Spleen (tissue), 11 donors: ENCODE measurements at regions not wholly inside any gene's neighbourhood (a gene's known extent, or its start where the extent isn't known, plus 50 kb on each side); places are given as distances from the start of the nearest gene placed in this dataset.

Experiments
- DNase-seq: peaks from one replicate; pipeline ENCODE4 v3.0.0-alpha.2; 2020
- H3K27ac ChIP-seq, 8 donors: fragments of 200-600 bp; sonication (generic) in 7 of 8; 1 replicate in 4 of 8; 2 replicates in 4 of 8; pipeline versions ENCODE4 v1.5.0 to v1.8.0; 2016 to 2021; ENCODE audit warnings: inconsistent platforms in 4 of 8, mild to moderate bottlenecking in 4 of 8, moderate library complexity in 1 of 8
- H3K27me3 ChIP-seq, 7 donors: fragments of 200-600 bp; sonication (generic) in 6 of 7; replicated peaks in 1 of 7; 1 replicate in 4 of 7; 2 replicates in 3 of 7; pipeline versions ENCODE4 v1.5.0 to v1.8.0; 2016 to 2021; ENCODE audit warnings: inconsistent platforms in 3 of 7, mild to moderate bottlenecking in 1 of 7
- H3K36me3 ChIP-seq, 6 donors: fragments of 200-600 bp; sonication (generic) in 5 of 6; 1 replicate in 4 of 6; 2 replicates in 2 of 6; pipeline versions ENCODE4 v1.5.0 to v1.8.0; 2016 to 2021; ENCODE audit warnings: inconsistent platforms in 2 of 6
- H3K4me1 ChIP-seq, 6 donors: fragments of 200-600 bp; sonication (generic) in 5 of 6; 1 replicate in 3 of 6; 2 replicates in 3 of 6; pipeline versions ENCODE4 v1.5.0 to v1.8.0; 2016 to 2021; ENCODE audit warnings: inconsistent platforms in 3 of 6
- H3K4me3 ChIP-seq, 8 donors: fragments of 200-600 bp; sonication (generic) in 7 of 8; 1 replicate in 4 of 8; 2 replicates in 4 of 8; pipeline versions ENCODE4 v1.5.0 to v1.8.0; 2016 to 2021; ENCODE audit warnings: inconsistent platforms in 4 of 8, mild to moderate bottlenecking in 4 of 8, moderate library complexity in 2 of 8
- H3K9me3 ChIP-seq, 8 donors: fragments of 200-600 bp; sonication (generic) in 7 of 8; 1 replicate in 4 of 8; 2 replicates in 4 of 8; pipeline versions ENCODE4 v1.5.0 to v1.8.0; 2016 to 2021; ENCODE audit warnings: inconsistent platforms in 4 of 8
- CTCF ChIP-seq, 11 experiments: fragments of 200-600 bp in 7 of 11; fragments of 450-650 bp in 4 of 11; sonication (generic) in 4 of 11; IDR thresholded peaks in 8 of 11; conservative IDR thresholded peaks in 3 of 11; 1 replicate in 7 of 11; 2 replicates in 4 of 11; pipeline versions ENCODE4 v1.4.0 to v1.8.0; 2016 to 2021; ENCODE audit warnings: antibody characterized with exemption in 11 of 11, inconsistent platforms in 4 of 11, mild to moderate bottlenecking in 1 of 11
- POLR2A ChIP-seq, 3 donors: fragments of 450-650 bp; IDR thresholded peaks; one replicate each; pipeline ENCODE4 v1.5.1; 2017; ENCODE audit warnings: antibody characterized with exemption in 3 of 3, mild to moderate bottlenecking in 1 of 3
- POLR2AphosphoS5 ChIP-seq, 3 donors: sonication (generic); formaldehyde crosslinking; IDR thresholded peaks; one replicate each; pipeline ENCODE4 v1.5.1; 2017; ENCODE audit warnings: antibody characterized with exemption in 3 of 3
- WGBS, 5 donors: extraction: QIAGEN DNeasy Blood & Tissue Kit in 3 of 5; methylation state at CpG; one replicate each; pipeline versions ENCODE4 v1.1.5 to v1.1.7; 2013 to 2018; 5-methylcytosine and 5-hydroxymethylcytosine counted together
- intact Hi-C: fragments of 100-400 bp; cut with DNase I; formaldehyde crosslinking; loops from one replicate; pipeline ENCODE4 v1.15.0; 2023; ENCODE audit warnings: low total_unique reads
- donor health status: healthy with polysubstance abuse.
- donor health status: DM: no; HTN: no; CAD: no; lungs with moderate emphysema.
- donor health status: DM: no; HTN: no; CAD: no.
- donor health status: Bipolar disorder and iron deficiency.
- donor health status: healthy.
- donor health status: DM: no; HTN: no; CAD: no.
- donor health status: DM: yes; HTN: yes; CAD: no.

GRCh38 chr12:92612611-92613010 lies 90.2 kb upstream of the PLEKHG7 start:
- WGBS, 5 donors: 91 to 98% (median 93%) methylated on average over 2 of the region's 2 CpGs

GRCh38 chr12:92608151-92609091 lies 94.4 kb upstream of the PLEKHG7 start:
- Histone ChIP-seq H3K9me3 (no peaks in the 10 kb centered on the region), H3K27ac (no peak overlapping the region), H3K4me3 (no peak overlapping the region), H3K4me1 (peaks cover 0 to 33% (median 7%) of the 10 kb centered on the region in 6 donors), H3K27me3 (no peaks in the 10 kb centered on the region), H3K36me3 (no peaks in the 10 kb centered on the region)
- TF ChIP-seq POLR2A (IDR thresholded peaks at IDR 0.05) (no peak), CTCF (IDR thresholded peaks at IDR 0.05 in 8 of 11, conservative IDR thresholded peaks at IDR 0.05 in 3 of 11) (peak in 9 of 11 experiments; percentile 15 to 44 (median 31))
- intact Hi-C loops: no loop called here
- no peak for DNase-seq
- 38 to 45% (median 42%) methylated on average over 8 of the region's 8 CpGs for WGBS, 5 donors

More at GRCh38 chr12:92612611-92613010, 90.2 kb upstream of the PLEKHG7 start:
- TF ChIP-seq POLR2A (IDR thresholded peaks at IDR 0.05) (no peak), POLR2AphosphoS5 (IDR thresholded peaks at IDR 0.05) (no peak), CTCF (IDR thresholded peaks at IDR 0.05 in 8 of 11, conservative IDR thresholded peaks at IDR 0.05 in 3 of 11) (no peak)
- no peak for DNase-seq
- H3K4me1 ChIP-seq: peaks cover 0 to 11% (median 7%) of the 10 kb centered on the region in 6 donors
- no peaks in the 10 kb centered on the region for H3K36me3 ChIP-seq
- H3K4me3 ChIP-seq: no peak overlapping the region
- no peak overlapping the region for H3K27ac ChIP-seq
- no peaks in the 10 kb centered on the region for H3K9me3 ChIP-seq
- no peaks in the 10 kb centered on the region for H3K27me3 ChIP-seq
- intact Hi-C loops: no loop called here

GRCh38 chr12:92606956-92607355 lies 95.8 kb upstream of the PLEKHG7 start:
- Histone ChIP-seq H3K9me3 (peaks cover 0 to under 1% (median 0%) of the 10 kb centered on the region in 8 donors), H3K27me3 (no peaks in the 10 kb centered on the region), H3K4me1 (peaks cover 0 to 33% (median 7%) of the 10 kb centered on the region in 6 donors), H3K27ac (peak overlapping the region in 2 of 8 donors; percentile 7), H3K36me3 (no peaks in the 10 kb centered on the region), H3K4me3 (no peak overlapping the region)
- DNase-seq: no peak
- TF ChIP-seq CTCF (IDR thresholded peaks at IDR 0.05 in 8 of 11, conservative IDR thresholded peaks at IDR 0.05 in 3 of 11): no peak
- TF ChIP-seq POLR2AphosphoS5 (IDR thresholded peaks at IDR 0.05): no peak
- no peak for TF ChIP-seq POLR2A (IDR thresholded peaks at IDR 0.05)
- intact Hi-C loops: no loop called here
- 68 to 90% (median 81%) methylated on average over 2 of the region's 2 CpGs for WGBS, 5 donors

GRCh38 chr12:92605621-92606170 lies 97.1 kb upstream of the PLEKHG7 start:
- Histone ChIP-seq H3K4me1 (peaks cover 0 to 33% (median 7%) of the 10 kb centered on the region in 6 donors), H3K4me3 (no peak overlapping the region), H3K27ac (peak overlapping the region in 6 of 8 donors; percentile 24 to 35 (median 30)), H3K36me3 (no peaks in the 10 kb centered on the region), H3K9me3 (peaks cover 0 to 8% (median 2%) of the 10 kb centered on the region in 8 donors), H3K27me3 (no peaks in the 10 kb centered on the region)
- TF ChIP-seq POLR2AphosphoS5 (IDR thresholded peaks at IDR 0.05): no peak
- no peak for TF ChIP-seq POLR2A (IDR thresholded peaks at IDR 0.05)
- no peak for TF ChIP-seq CTCF (IDR thresholded peaks at IDR 0.05 in 8 of 11, conservative IDR thresholded peaks at IDR 0.05 in 3 of 11)
- DNase-seq: no peak
- intact Hi-C loops: no loop called here
- 62 to 97% (median 80%) methylated on average over 3 of the region's 3 CpGs for WGBS, 5 donors
